Endothelial cell of umbilical vein (primary cell): ENCODE measurements at regions not wholly inside any gene's neighbourhood (a gene's known extent, or its start where the extent isn't known, plus 50 kb on each side); places are given as distances from the start of the nearest gene placed in this dataset.

ENCODE experiments used
- BruUV-seq: library from RNA; stranded (reverse); fragments of 400-500 nt; replicated peaks from 2 replicates; lab custom pipeline; 2021; lab: Mats Ljungman, UMichigan
- CTCF ChIA-PET: fragments of 300-600, 350-600 bp; sonication (Branson Sonifier 250); formaldehyde crosslinking; loops from one replicate; lab custom pipeline; 2021; ENCODE audit warnings: antibody characterized with exemption, inconsistent platforms; lab: Charles Lee
- POLR2A ChIA-PET: fragments of 300-600, 350-600 bp; sonication (Branson Sonifier 250); formaldehyde crosslinking; loops from one replicate; lab custom pipeline; 2021; ENCODE audit warnings: antibody characterized with exemption, inconsistent platforms; lab: Charles Lee
- DNase-seq: peaks from one replicate; pipeline ENCODE4 v3.0.0-alpha.2; 2011; ENCODE audit warnings: low read depth, low spot score
- FAIRE-seq: peaks from 2 replicates; lab custom pipeline; 2011; peaks lifted over from hg19 to GRCh38; lab: Jason Lieb, UNC
- H2AFZ ChIP-seq: 2 replicates; pipeline ENCODE4 v1.6.0; 2012; ENCODE audit warnings: low read depth, low read length, control low read depth, inconsistent platforms
- H3K27ac ChIP-seq: 2 replicates; pipeline ENCODE4 v1.5.1; 2011; ENCODE audit warnings: low read depth, mild to moderate bottlenecking, control low read depth, low read length, moderate library complexity; ENCODE audit not compliant: insufficient read depth
- H3K27me3 ChIP-seq, 2 experiments: 2 replicates each; pipeline versions ENCODE4 v1.6.0 to v1.6.1; 2011; ENCODE audit warnings: low read length in 2 of 2, mixed read lengths in 1 of 2; ENCODE audit not compliant: control insufficient read depth in 2 of 2, insufficient read depth in 2 of 2
- H3K36me3 ChIP-seq, 2 experiments: 2 replicates in 1 of 2; 3 replicates in 1 of 2; pipeline ENCODE4 v1.5.1; 2011; ENCODE audit warnings: low read length in 2 of 2, mild to moderate bottlenecking in 1 of 2, moderate library complexity in 1 of 2; ENCODE audit not compliant: control insufficient read depth in 2 of 2, insufficient read depth in 2 of 2; ENCODE audit errors: extremely low read depth in 1 of 2
- H3K4me1 ChIP-seq: 3 replicates; pipeline ENCODE4 v1.5.1; 2011; ENCODE audit warnings: mild to moderate bottlenecking, low read length; ENCODE audit not compliant: control insufficient read depth, insufficient read depth; ENCODE audit errors: extremely low read depth
- H3K4me2 ChIP-seq: 2 replicates; pipeline ENCODE4 v1.6.1; 2011; ENCODE audit warnings: low read length, control low read depth, mixed read lengths; ENCODE audit not compliant: insufficient read depth
- H3K4me3 ChIP-seq, 3 experiments: fragments of 200-600 bp in 1 of 3; sonication (generic), shearing (Covaris generic) in 1 of 3; replicated peaks in 1 of 3; 2 replicates each; pipeline ENCODE4 v1.5.1; 2011 to 2016; ENCODE audit warnings: control low read depth in 3 of 3, low read length in 3 of 3, mild to moderate bottlenecking in 2 of 3, inconsistent platforms in 1 of 3, low read depth in 1 of 3, moderate library complexity in 1 of 3; ENCODE audit not compliant: insufficient read depth in 1 of 3
- H3K79me2 ChIP-seq: 2 replicates; pipeline ENCODE4 v1.6.0; 2012; ENCODE audit warnings: low read length, inconsistent platforms; ENCODE audit not compliant: control insufficient read depth, insufficient read depth
- H3K9ac ChIP-seq: replicated peaks from 2 replicates; pipeline ENCODE3; 2011; ENCODE audit warnings: low read length, control low read depth; ENCODE audit not compliant: insufficient read depth; ENCODE audit errors: extremely low read depth
- H3K9me1 ChIP-seq: replicated peaks from 3 replicates; pipeline ENCODE4 v1.6.0; 2011; ENCODE audit warnings: mild to moderate bottlenecking, low read length; ENCODE audit not compliant: control insufficient read depth, insufficient read depth; ENCODE audit errors: extremely low read depth
- H3K9me3 ChIP-seq: replicated peaks from 2 replicates; pipeline ENCODE4 v1.5.1; 2012; ENCODE audit warnings: low read length, inconsistent platforms; ENCODE audit not compliant: control insufficient read depth, insufficient read depth
- H4K20me1 ChIP-seq: replicated peaks from 2 replicates; pipeline ENCODE3; 2011; ENCODE audit warnings: mild to moderate bottlenecking, low read length; ENCODE audit not compliant: control insufficient read depth, insufficient read depth; ENCODE audit errors: extremely low read depth
- EZH2 ChIP-seq: IDR thresholded peaks from 2 replicates; pipeline ENCODE4 v1.6.1; 2012; ENCODE audit warnings: borderline replicate concordance, low read depth, mild to moderate bottlenecking, moderate library complexity, low read length, inconsistent platforms; ENCODE audit not compliant: severe bottlenecking
- FOS ChIP-seq: IDR thresholded peaks from 2 replicates; pipeline ENCODE4 v1.6.1; 2011; ENCODE audit warnings: mild to moderate bottlenecking, low read length, moderate library complexity, borderline replicate concordance; ENCODE audit not compliant: insufficient read depth
- GATA2 ChIP-seq: IDR thresholded peaks from 2 replicates; pipeline ENCODE4 v1.7.0; 2011; ENCODE audit warnings: low read depth, mild to moderate bottlenecking, moderate library complexity, mixed read lengths, low read length; ENCODE audit not compliant: insufficient read length, insufficient read depth
- JUN ChIP-seq: IDR thresholded peaks from 2 replicates; pipeline ENCODE4 v1.6.1; 2011; ENCODE audit warnings: borderline replicate concordance, low read depth; ENCODE audit not compliant: insufficient read length, insufficient read depth
- MYC ChIP-seq: IDR thresholded peaks from one replicate; pipeline ENCODE4 v1.6.1; 2011; ENCODE audit warnings: mild to moderate bottlenecking, low read depth, low read length
- POLR2A ChIP-seq: IDR thresholded peaks from 2 replicates; pipeline ENCODE4 v1.6.1; 2012; ENCODE audit warnings: low read depth, mild to moderate bottlenecking, control low read depth, low read length
- POLR2AphosphoS5 ChIP-seq: IDR thresholded peaks from 2 replicates; pipeline ENCODE4 v1.6.1; 2012; ENCODE audit warnings: low read depth, mild to moderate bottlenecking, control low read depth, low read length, moderate library complexity; ENCODE audit not compliant: insufficient read depth
- dilution Hi-C: fragments of 300-500 bp; cut with MboI; formaldehyde crosslinking; loops from one replicate; pipeline ENCODE4 v1.15.0; 2019; ENCODE audit warnings: low sequenced_read_pairs; ENCODE audit not compliant: extremely low pct_ligation_motif_present
- intact Hi-C: fragments of 100-400 bp; cut with micrococcal nuclease; formaldehyde crosslinking; loops from one replicate; pipeline ENCODE4 v1.10.0; 2022
- TF ChIP-seq, protein P1 (sequence below), 2 donors: IDR thresholded peaks; 1 replicate in 1 of 2; 2 replicates in 1 of 2; pipeline ENCODE4 v1.5.1; 2011; ENCODE audit warnings: low read length in 2 of 2, mild to moderate bottlenecking in 2 of 2, moderate library complexity in 2 of 2, control low read depth in 1 of 2, inconsistent platforms in 1 of 2, low read depth in 1 of 2; ENCODE audit not compliant: insufficient read depth in 1 of 2; ENCODE audit errors: extremely low read depth in 1 of 2
- TF ChIP-seq, protein P2 (sequence below): IDR thresholded peaks from 2 replicates; pipeline ENCODE4 v1.6.1; 2011; ENCODE audit not compliant: insufficient read depth, insufficient read length

DNA sequence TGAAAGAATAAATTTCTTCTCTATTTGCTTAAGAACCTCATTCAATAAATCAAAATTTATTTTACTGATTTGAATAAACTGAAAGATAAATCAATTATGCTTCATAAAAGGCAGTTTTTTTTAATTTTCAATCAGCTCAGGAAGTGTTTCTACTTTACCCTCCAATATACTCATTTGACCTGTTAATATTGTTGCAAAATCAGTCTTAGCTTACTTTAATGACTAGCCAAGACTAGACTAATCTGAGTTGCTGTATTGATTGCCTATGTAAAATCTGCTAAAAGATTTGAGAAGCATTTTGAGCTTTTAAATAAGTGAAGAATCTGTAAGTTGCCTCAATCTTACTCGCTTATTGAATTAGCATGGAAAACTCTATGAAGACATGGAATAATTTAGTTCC lies 179.1 kb upstream of the LYPLAL1 start:
- Histone ChIP-seq H3K9me3 (no peaks in the 10 kb centered on the region), H3K27me3 (no peaks in the 10 kb centered on the region), H3K4me2 (no peak overlapping the region), H3K27ac (no peak overlapping the region), H3K36me3 (no peaks in the 10 kb centered on the region), H3K9me1 (no peaks in the 10 kb centered on the region), H3K4me1 (no peaks in the 10 kb centered on the region), H3K9ac (no peak overlapping the region), H3K79me2 (no peaks in the 10 kb centered on the region), H4K20me1 (no peaks in the 10 kb centered on the region), H2AFZ (no peak overlapping the region), H3K4me3 (no peak overlapping the region)
- dilution Hi-C loops (no loop called here), intact Hi-C loops (loop anchor here (5.0 to 10.0 kb wide), 3 partner anchors 227 to 662 kb away; no protein-coding TSS in a partner anchor)
- BruUV-seq, result no TSS peak
- FAIRE-seq, result no peak
- POLR2A ChIA-PET, result no interaction called here
- no peak for DNase-seq
- CTCF ChIA-PET, result interaction anchor here (0.6 to 1.4 kb wide), 4 partner anchors 72 to 665 kb away, joined by 3 to 4 read pairs (median 3); no protein-coding TSS in a partner anchor
- no peak for TF ChIP-seq EZH2
- TF ChIP-seq, protein P1, sequence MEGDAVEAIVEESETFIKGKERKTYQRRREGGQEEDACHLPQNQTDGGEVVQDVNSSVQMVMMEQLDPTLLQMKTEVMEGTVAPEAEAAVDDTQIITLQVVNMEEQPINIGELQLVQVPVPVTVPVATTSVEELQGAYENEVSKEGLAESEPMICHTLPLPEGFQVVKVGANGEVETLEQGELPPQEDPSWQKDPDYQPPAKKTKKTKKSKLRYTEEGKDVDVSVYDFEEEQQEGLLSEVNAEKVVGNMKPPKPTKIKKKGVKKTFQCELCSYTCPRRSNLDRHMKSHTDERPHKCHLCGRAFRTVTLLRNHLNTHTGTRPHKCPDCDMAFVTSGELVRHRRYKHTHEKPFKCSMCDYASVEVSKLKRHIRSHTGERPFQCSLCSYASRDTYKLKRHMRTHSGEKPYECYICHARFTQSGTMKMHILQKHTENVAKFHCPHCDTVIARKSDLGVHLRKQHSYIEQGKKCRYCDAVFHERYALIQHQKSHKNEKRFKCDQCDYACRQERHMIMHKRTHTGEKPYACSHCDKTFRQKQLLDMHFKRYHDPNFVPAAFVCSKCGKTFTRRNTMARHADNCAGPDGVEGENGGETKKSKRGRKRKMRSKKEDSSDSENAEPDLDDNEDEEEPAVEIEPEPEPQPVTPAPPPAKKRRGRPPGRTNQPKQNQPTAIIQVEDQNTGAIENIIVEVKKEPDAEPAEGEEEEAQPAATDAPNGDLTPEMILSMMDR (IDR thresholded peaks at IDR 0.05; ENCODE audit: extremely low read depth in 1 of 2, insufficient read depth in 1 of 2, low read depth in 1 of 2, low read length in 2 of 2), result no peak
- TF ChIP-seq POLR2A, result no peak
- TF ChIP-seq JUN, result no peak
- TF ChIP-seq POLR2AphosphoS5, result no peak
- TF ChIP-seq, protein P2, sequence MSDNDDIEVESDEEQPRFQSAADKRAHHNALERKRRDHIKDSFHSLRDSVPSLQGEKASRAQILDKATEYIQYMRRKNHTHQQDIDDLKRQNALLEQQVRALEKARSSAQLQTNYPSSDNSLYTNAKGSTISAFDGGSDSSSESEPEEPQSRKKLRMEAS, result no peak
- TF ChIP-seq MYC, result no peak
- TF ChIP-seq GATA2, result no peak
- no peak for TF ChIP-seq FOS
